HG02571 (cell line): ENCODE measurements at regions not wholly inside any gene's neighbourhood (a gene's known extent, or its start where the extent isn't known, plus 50 kb on each side); places are given as distances from the start of the nearest gene placed in this dataset.

Experiments used
- ATAC-seq: cut with Tn5 transposase; IDR thresholded peaks from one replicate; pipeline ENCODE4 v1.9.1; 2021; ENCODE audit warnings: mild to moderate bottlenecking, moderate library complexity; ENCODE audit not compliant: unreplicated experiment

- ATAC-seq = no peak
These were observed 1223.9 kb downstream of the BRD1 start for GRCh38 chr22:48603621-48604320.

GRCh38 chr22:48602805-48603518 is 1224.7 kb downstream of the BRD1 start:
- ATAC-seq = no peak

- ATAC-seq = no peak
These were observed 1227.0 kb downstream of the BRD1 start for GRCh38 chr22:48600681-48601080.

GRCh38 chr22:48600171-48600570 is 1227.5 kb downstream of the BRD1 start:
- no peak for ATAC-seq

GRCh38 chr22:48599346-48599745 is 1228.3 kb downstream of the BRD1 start:
- no peak for ATAC-seq

- no peak for ATAC-seq
These were observed 1231.4 kb downstream of the BRD1 start for GRCh38 chr22:48596111-48596850.

GRCh38 chr22:48595511-48595905 is 1232.2 kb downstream of the BRD1 start:
- no peak for ATAC-seq

- ATAC-seq = no peak
These were observed 1232.7 kb downstream of the BRD1 start for GRCh38 chr22:48594757-48595510.

- no peak for ATAC-seq
These were observed 1233.5 kb downstream of the BRD1 start for GRCh38 chr22:48594016-48594756.

GRCh38 chr22:48593551-48593950 is 1234.1 kb downstream of the BRD1 start:
- no peak for ATAC-seq

- no peak for ATAC-seq
These were observed 1234.7 kb downstream of the BRD1 start for GRCh38 chr22:48592931-48593330.

- ATAC-seq = no peak
These were observed 1235.2 kb downstream of the BRD1 start for GRCh38 chr22:48592488-48592887.

- ATAC-seq = no peak
These were observed 1235.7 kb downstream of the BRD1 start for GRCh38 chr22:48592066-48592345.

GRCh38 chr22:48591286-48592065 is 1236.2 kb downstream of the BRD1 start:
- no peak for ATAC-seq

GRCh38 chr22:48589901-48590300 is 1237.8 kb downstream of the BRD1 start:
- ATAC-seq = no peak

GRCh38 chr22:48588878-48589450 is 1238.7 kb downstream of the BRD1 start:
- no peak for ATAC-seq

GRCh38 chr22:48588151-48588877 is 1239.4 kb downstream of the BRD1 start:
- no peak for ATAC-seq

GRCh38 chr22:48587236-48587865 is 1240.3 kb downstream of the BRD1 start:
- no peak for ATAC-seq
